PC-9 (cell line): ENCODE measurements at regions not wholly inside any gene's neighbourhood (a gene's known extent, or its start where the extent isn't known, plus 50 kb on each side); places are given as distances from the start of the nearest gene placed in this dataset.

Experiments used
- EZH2 ChIP-seq: fragments of 200-600 bp; sonication (generic); IDR thresholded peaks from 2 replicates; pipeline ENCODE4 v1.8.0; 2017; ENCODE audit warnings: antibody characterized with exemption, low read depth
- TF ChIP-seq, protein P1 (sequence below): fragments of 200-600 bp; sonication (generic); conservative IDR thresholded peaks from 2 replicates; pipeline ENCODE4 v1.6.1; 2017; ENCODE audit warnings: mixed run types, antibody characterized with exemption, mild to moderate bottlenecking, moderate library complexity

DNA sequence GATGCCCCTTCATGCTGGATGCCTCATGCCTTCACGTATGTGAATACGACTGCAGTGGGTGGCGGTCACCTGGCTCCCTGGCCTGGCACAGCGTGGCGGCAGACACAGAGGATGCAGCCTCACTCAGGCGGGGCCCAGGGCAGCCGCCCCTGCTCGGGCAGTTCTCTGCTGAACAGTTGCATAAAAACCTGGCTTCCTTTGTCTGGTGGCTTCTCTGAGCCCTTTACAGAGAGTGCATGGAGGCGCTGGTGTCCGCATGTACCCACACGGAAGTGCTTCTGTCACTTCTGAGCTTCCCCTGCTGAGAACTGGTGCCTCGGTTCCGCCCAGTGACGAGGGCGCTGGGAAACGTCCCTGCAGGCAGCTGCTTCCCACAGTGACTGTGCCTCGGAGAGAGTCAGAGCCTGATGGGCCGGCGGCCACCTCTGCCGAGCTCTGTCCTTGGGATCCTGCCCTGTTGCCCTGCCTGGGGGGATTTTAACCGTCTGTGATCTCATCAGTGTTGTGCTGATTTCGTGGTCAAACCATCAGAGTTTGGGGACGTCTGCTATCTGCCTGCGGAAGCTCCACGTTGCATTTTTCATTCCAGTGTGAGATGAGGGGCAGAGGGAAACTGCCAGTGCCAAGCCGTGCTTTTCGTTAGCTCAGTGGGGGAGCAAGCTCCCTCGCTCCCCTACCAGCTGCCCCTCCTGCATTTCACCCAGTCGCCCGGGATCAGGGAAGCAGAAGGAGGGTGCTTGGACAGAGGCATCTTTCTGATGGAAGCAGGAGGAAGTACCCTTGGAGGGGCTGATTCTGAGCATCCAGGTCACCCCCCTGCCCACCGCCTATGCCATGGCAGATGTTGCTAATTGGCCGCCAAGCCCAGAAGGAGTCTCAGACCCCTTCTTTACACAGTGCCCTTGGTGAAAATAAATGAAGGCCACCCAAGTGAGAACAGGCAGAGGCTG is 153.0 kb upstream of the COL5A1 start:
- TF ChIP-seq, protein P1, sequence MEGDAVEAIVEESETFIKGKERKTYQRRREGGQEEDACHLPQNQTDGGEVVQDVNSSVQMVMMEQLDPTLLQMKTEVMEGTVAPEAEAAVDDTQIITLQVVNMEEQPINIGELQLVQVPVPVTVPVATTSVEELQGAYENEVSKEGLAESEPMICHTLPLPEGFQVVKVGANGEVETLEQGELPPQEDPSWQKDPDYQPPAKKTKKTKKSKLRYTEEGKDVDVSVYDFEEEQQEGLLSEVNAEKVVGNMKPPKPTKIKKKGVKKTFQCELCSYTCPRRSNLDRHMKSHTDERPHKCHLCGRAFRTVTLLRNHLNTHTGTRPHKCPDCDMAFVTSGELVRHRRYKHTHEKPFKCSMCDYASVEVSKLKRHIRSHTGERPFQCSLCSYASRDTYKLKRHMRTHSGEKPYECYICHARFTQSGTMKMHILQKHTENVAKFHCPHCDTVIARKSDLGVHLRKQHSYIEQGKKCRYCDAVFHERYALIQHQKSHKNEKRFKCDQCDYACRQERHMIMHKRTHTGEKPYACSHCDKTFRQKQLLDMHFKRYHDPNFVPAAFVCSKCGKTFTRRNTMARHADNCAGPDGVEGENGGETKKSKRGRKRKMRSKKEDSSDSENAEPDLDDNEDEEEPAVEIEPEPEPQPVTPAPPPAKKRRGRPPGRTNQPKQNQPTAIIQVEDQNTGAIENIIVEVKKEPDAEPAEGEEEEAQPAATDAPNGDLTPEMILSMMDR = no peak
- TF ChIP-seq EZH2 = no peak
